WTC11 (cell line): ENCODE measurements at regions not wholly inside any gene's neighbourhood (a gene's known extent, or its start where the extent isn't known, plus 50 kb on each side); places are given as distances from the start of the nearest gene placed in this dataset.

Source experiments
- CBFB ChIP-seq: sonication (generic); formaldehyde crosslinking; IDR thresholded peaks from 2 replicates; pipeline ENCODE4 v1.8.1; 2022; ENCODE audit warnings: mild to moderate bottlenecking, low read depth, missing genetic modification reagents
- CREB1 ChIP-seq: sonication (generic); formaldehyde crosslinking; IDR thresholded peaks from 2 replicates; pipeline ENCODE4 v1.8.0; 2023; ENCODE audit warnings: mild to moderate bottlenecking, missing genetic modification reagents
- GRHL2 ChIP-seq: fragments of 250-450 bp; sonication (Bioruptor Pico); IDR thresholded peaks from 2 replicates; pipeline ENCODE4 v1.8.0; 2022; ENCODE audit warnings: mild to moderate bottlenecking, moderate library complexity; ENCODE audit not compliant: insufficient replicate concordance, severe bottlenecking
- NFE2L1 ChIP-seq: sonication (generic); formaldehyde crosslinking; IDR thresholded peaks from 2 replicates; pipeline ENCODE4 v1.8.1; 2023; ENCODE audit warnings: missing genetic modification reagents
- PRRX2 ChIP-seq: fragments of 250-450 bp; sonication (Bioruptor Pico); IDR thresholded peaks from 2 replicates; pipeline ENCODE4 v1.8.0; 2021; ENCODE audit warnings: mild to moderate bottlenecking
- SP1 ChIP-seq: sonication (generic); formaldehyde crosslinking; conservative IDR thresholded peaks from 2 replicates; pipeline ENCODE4 v1.8.1; 2022; ENCODE audit warnings: missing genetic modification reagents
- TP53 ChIP-seq: sonication (generic); formaldehyde crosslinking; IDR thresholded peaks from 2 replicates; pipeline ENCODE4 v1.8.1; 2023; ENCODE audit warnings: mild to moderate bottlenecking, missing genetic modification reagents
- ZNF121 ChIP-seq: sonication (generic); formaldehyde crosslinking; IDR thresholded peaks from 2 replicates; pipeline ENCODE4 v1.8.0; 2023; ENCODE audit warnings: missing genetic modification reagents
- ZNF263 ChIP-seq: sonication (generic); formaldehyde crosslinking; IDR thresholded peaks from 2 replicates; pipeline ENCODE4 v1.8.1; 2022; ENCODE audit warnings: low read depth, mild to moderate bottlenecking, moderate library complexity, missing genetic modification reagents
- TF ChIP-seq, protein P1 (sequence below): fragments of 200-600 bp; IDR thresholded peaks from 2 replicates; pipeline ENCODE4 v1.8.0; 2022; ENCODE audit warnings: antibody characterized with exemption
- TF ChIP-seq, protein P2 (sequence below): fragments of 250-450 bp; sonication (Bioruptor Pico); IDR thresholded peaks from 2 replicates; pipeline ENCODE4 v1.8.0; 2021; ENCODE audit warnings: mild to moderate bottlenecking
- TF ChIP-seq, protein P3 (sequence below): sonication (generic); formaldehyde crosslinking; IDR thresholded peaks from 2 replicates; pipeline ENCODE4 v1.8.1; 2022; ENCODE audit warnings: mild to moderate bottlenecking, missing genetic modification reagents, moderate library complexity, borderline replicate concordance

DNA sequence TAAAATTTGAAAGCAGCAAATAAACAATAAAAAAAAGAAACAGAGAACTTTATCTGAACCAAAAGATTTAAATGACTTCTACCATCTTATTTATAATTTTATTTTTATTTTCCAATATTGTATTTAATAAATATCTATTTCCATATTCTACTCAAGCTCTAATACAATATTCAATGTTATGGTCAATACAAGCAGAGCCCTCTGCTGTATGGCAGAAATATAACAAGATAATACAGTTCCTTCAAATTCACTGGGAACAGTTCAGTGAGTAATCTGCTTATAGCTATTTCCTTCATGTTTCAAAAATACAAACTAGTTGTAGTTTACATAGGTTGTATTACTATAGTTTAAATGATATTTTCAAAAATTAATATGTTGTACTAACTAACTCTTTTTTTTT lies 332.7 kb downstream of the PRDM9 start:
- TF ChIP-seq, protein P1, sequence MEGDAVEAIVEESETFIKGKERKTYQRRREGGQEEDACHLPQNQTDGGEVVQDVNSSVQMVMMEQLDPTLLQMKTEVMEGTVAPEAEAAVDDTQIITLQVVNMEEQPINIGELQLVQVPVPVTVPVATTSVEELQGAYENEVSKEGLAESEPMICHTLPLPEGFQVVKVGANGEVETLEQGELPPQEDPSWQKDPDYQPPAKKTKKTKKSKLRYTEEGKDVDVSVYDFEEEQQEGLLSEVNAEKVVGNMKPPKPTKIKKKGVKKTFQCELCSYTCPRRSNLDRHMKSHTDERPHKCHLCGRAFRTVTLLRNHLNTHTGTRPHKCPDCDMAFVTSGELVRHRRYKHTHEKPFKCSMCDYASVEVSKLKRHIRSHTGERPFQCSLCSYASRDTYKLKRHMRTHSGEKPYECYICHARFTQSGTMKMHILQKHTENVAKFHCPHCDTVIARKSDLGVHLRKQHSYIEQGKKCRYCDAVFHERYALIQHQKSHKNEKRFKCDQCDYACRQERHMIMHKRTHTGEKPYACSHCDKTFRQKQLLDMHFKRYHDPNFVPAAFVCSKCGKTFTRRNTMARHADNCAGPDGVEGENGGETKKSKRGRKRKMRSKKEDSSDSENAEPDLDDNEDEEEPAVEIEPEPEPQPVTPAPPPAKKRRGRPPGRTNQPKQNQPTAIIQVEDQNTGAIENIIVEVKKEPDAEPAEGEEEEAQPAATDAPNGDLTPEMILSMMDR, result no peak
- TF ChIP-seq SP1 (CRISPR knock-in tag) (no peak), PRRX2 (no peak), TP53 (no peak), CBFB (no peak), ZNF121 (CRISPR knock-in tag) (no peak), GRHL2 (CRISPR knock-in tag) (no peak), ZNF263 (CRISPR knock-in tag) (no peak), NFE2L1 (no peak), CREB1 (no peak)
- TF ChIP-seq, protein P2, sequence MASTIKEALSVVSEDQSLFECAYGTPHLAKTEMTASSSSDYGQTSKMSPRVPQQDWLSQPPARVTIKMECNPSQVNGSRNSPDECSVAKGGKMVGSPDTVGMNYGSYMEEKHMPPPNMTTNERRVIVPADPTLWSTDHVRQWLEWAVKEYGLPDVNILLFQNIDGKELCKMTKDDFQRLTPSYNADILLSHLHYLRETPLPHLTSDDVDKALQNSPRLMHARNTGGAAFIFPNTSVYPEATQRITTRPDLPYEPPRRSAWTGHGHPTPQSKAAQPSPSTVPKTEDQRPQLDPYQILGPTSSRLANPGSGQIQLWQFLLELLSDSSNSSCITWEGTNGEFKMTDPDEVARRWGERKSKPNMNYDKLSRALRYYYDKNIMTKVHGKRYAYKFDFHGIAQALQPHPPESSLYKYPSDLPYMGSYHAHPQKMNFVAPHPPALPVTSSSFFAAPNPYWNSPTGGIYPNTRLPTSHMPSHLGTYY (CRISPR knock-in tag), result no peak
- TF ChIP-seq, protein P3, sequence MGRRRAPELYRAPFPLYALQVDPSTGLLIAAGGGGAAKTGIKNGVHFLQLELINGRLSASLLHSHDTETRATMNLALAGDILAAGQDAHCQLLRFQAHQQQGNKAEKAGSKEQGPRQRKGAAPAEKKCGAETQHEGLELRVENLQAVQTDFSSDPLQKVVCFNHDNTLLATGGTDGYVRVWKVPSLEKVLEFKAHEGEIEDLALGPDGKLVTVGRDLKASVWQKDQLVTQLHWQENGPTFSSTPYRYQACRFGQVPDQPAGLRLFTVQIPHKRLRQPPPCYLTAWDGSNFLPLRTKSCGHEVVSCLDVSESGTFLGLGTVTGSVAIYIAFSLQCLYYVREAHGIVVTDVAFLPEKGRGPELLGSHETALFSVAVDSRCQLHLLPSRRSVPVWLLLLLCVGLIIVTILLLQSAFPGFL (CRISPR knock-in tag), result no peak
